Right cardiac atrium (tissue), 5 donors: ENCODE measurements at regions not wholly inside any gene's neighbourhood (a gene's known extent, or its start where the extent isn't known, plus 50 kb on each side); places are given as distances from the start of the nearest gene placed in this dataset.

ENCODE experiments used
- ATAC-seq, 2 donors: fragments of 200-7000 bp; cut with Tn5 transposase; one replicate each; pipeline versions ENCODE4 v1.8.0 to v1.9.1; 2020; ENCODE audit warnings: moderate library complexity in 2 of 2, mild to moderate bottlenecking in 1 of 2
- DNase-seq, 3 donors: peaks; one replicate each; pipeline ENCODE4 v3.0.0-alpha.2; 2020
- H3K27ac ChIP-seq: one replicate; pipeline ENCODE4 v1.5.1; 2013; ENCODE audit warnings: mild to moderate bottlenecking, low read length, control low read depth, moderate library complexity
- H3K27me3 ChIP-seq: one replicate; pipeline ENCODE4 v1.6.1; 2013; ENCODE audit not compliant: control insufficient read depth, insufficient read depth
- H3K4me1 ChIP-seq: one replicate; pipeline ENCODE4 v1.6.1; 2013; ENCODE audit warnings: low read length; ENCODE audit not compliant: control insufficient read depth, insufficient read depth
- H3K4me3 ChIP-seq: one replicate; pipeline ENCODE4 v1.5.1; 2013; ENCODE audit warnings: low read length, control low read depth
- H3K9me3 ChIP-seq: one replicate; pipeline ENCODE4 v1.6.1; 2013; ENCODE audit warnings: low read length; ENCODE audit not compliant: control insufficient read depth
- WGBS: extraction: QIAGEN DNeasy Blood & Tissue Kit; methylation state at CpG from one replicate; pipeline ENCODE4 v1.1.7; 2013; 5-methylcytosine and 5-hydroxymethylcytosine counted together
- intact Hi-C, 4 donors: fragments of 100-400 bp; cut with DNase I; formaldehyde crosslinking; loops; one replicate each; pipeline versions ENCODE4 v1.11.0 to v1.14.0; 2022 to 2023
- donor health status: healthy with polysubstance abuse.
- donor health status: DM: no; HTN: yes; CAD: no.
- donor health status: DM: no; HTN: no; CAD: no.
- donor health status: DM: no; HTN: yes; CAD: no; lungs with severe emphysema.
- donor health status: DM: yes; HTN: yes; CAD: no.

- intact Hi-C loops = no loop called here
- WGBS = 69% methylated on average over 2 of the region's 2 CpGs
Observed at GRCh38 chr2:6294791-6295190, 570.9 kb downstream of the CMPK2 start.

GRCh38 chr2:6297238-6297637 is 568.5 kb downstream of the CMPK2 start:
- Histone ChIP-seq H3K4me1 (no peaks in the 10 kb centered on the region), H3K9me3 (no peaks in the 10 kb centered on the region), H3K4me3 (no peak overlapping the region), H3K27ac (no peak overlapping the region), H3K27me3 (no peaks in the 10 kb centered on the region)
- DNase-seq (no peak), ATAC-seq (no peak)
- WGBS = 92% methylated on average over 4 of the region's 4 CpGs
- intact Hi-C loops = no loop called here

More at GRCh38 chr2:6294791-6295190, 570.9 kb downstream of the CMPK2 start:
- H3K27me3 ChIP-seq = no peaks in the 10 kb centered on the region
- H3K4me3 ChIP-seq = no peak overlapping the region
- ATAC-seq (no peak), DNase-seq (no peak)
- H3K4me1 ChIP-seq = no peaks in the 10 kb centered on the region
- no peak overlapping the region for H3K27ac ChIP-seq
- no peaks in the 10 kb centered on the region for H3K9me3 ChIP-seq

GRCh38 chr2:6301426-6301825 is 564.3 kb downstream of the CMPK2 start:
- ATAC-seq = no peak
- intact Hi-C loops = no loop called here
- no peaks in the 10 kb centered on the region for H3K27me3 ChIP-seq
- DNase-seq = peak in 1 of 3 donors; percentile 7
- H3K27ac ChIP-seq = no peak overlapping the region
- H3K9me3 ChIP-seq = no peaks in the 10 kb centered on the region
- no peak overlapping the region for H3K4me3 ChIP-seq
- no peaks in the 10 kb centered on the region for H3K4me1 ChIP-seq
- 90% methylated on average over 2 of the region's 2 CpGs for WGBS

- 83% methylated on average over 2 of the region's 2 CpGs for WGBS
- H3K27ac ChIP-seq = no peak overlapping the region
- DNase-seq = no peak
- no peaks in the 10 kb centered on the region for H3K4me1 ChIP-seq
- H3K27me3 ChIP-seq = no peaks in the 10 kb centered on the region
- ATAC-seq = no peak
- intact Hi-C loops = no loop called here
- no peak overlapping the region for H3K4me3 ChIP-seq
- H3K9me3 ChIP-seq = no peaks in the 10 kb centered on the region
Observed at GRCh38 chr2:6308986-6309385, 556.7 kb downstream of the CMPK2 start.

GRCh38 chr2:6309415-6310255 is 556.1 kb downstream of the CMPK2 start:
- Histone ChIP-seq H3K9me3 (no peaks in the 10 kb centered on the region), H3K4me1 (no peaks in the 10 kb centered on the region), H3K27ac (no peak overlapping the region), H3K27me3 (no peaks in the 10 kb centered on the region), H3K4me3 (no peak overlapping the region)
- ATAC-seq (no peak), DNase-seq (no peak)
- intact Hi-C loops = no loop called here
- WGBS = 62% methylated on average over 9 of the region's 9 CpGs

GRCh38 chr2:6310256-6311215 is 555.2 kb downstream of the CMPK2 start:
- ATAC-seq = no peak
- 31% methylated on average over 16 of the region's 16 CpGs for WGBS
- intact Hi-C loops = no loop called here
- Histone ChIP-seq H3K4me3 (no peak overlapping the region), H3K27me3 (no peaks in the 10 kb centered on the region), H3K4me1 (no peaks in the 10 kb centered on the region), H3K9me3 (no peaks in the 10 kb centered on the region), H3K27ac (no peak overlapping the region)
- no peak for DNase-seq

GRCh38 chr2:6312367-6312766 is 553.3 kb downstream of the CMPK2 start:
- Histone ChIP-seq H3K9me3 (no peaks in the 10 kb centered on the region), H3K27me3 (no peaks in the 10 kb centered on the region), H3K27ac (no peak overlapping the region), H3K4me1 (no peaks in the 10 kb centered on the region), H3K4me3 (no peak overlapping the region)
- ATAC-seq (no peak), DNase-seq (no peak)
- intact Hi-C loops = no loop called here
- 91% methylated on average over 6 of the region's 6 CpGs for WGBS

GRCh38 chr2:6314218-6314960 is 551.3 kb downstream of the CMPK2 start:
- ATAC-seq (no peak), DNase-seq (no peak)
- Histone ChIP-seq H3K9me3 (no peaks in the 10 kb centered on the region), H3K27ac (no peak overlapping the region), H3K27me3 (no peaks in the 10 kb centered on the region), H3K4me1 (no peaks in the 10 kb centered on the region), H3K4me3 (no peak overlapping the region)
- WGBS = 48% methylated on average over 4 of the region's 4 CpGs
- intact Hi-C loops = no loop called here

- ATAC-seq = no peak
- DNase-seq = peak in 1 of 3 donors; percentile 24
- Histone ChIP-seq H3K27ac (no peak overlapping the region), H3K27me3 (no peaks in the 10 kb centered on the region), H3K4me1 (no peaks in the 10 kb centered on the region), H3K9me3 (no peaks in the 10 kb centered on the region), H3K4me3 (no peak overlapping the region)
- WGBS = 68% methylated on average over 9 of the region's 9 CpGs
- intact Hi-C loops = no loop called here
Observed at GRCh38 chr2:6325616-6326015, 540.1 kb downstream of the CMPK2 start.

GRCh38 chr2:6326958-6327357 is 538.7 kb downstream of the CMPK2 start:
- DNase-seq (no peak), ATAC-seq (no peak)
- no peaks in the 10 kb centered on the region for H3K9me3 ChIP-seq
- intact Hi-C loops = no loop called here
- no peaks in the 10 kb centered on the region for H3K27me3 ChIP-seq
- H3K4me1 ChIP-seq = no peaks in the 10 kb centered on the region
- no peak overlapping the region for H3K27ac ChIP-seq
- H3K4me3 ChIP-seq = no peak overlapping the region
- 86% methylated on average over 3 of the region's 3 CpGs for WGBS
